CD14-positive monocyte (primary cell): ENCODE measurements at regions not wholly inside any gene's neighbourhood (a gene's known extent, or its start where the extent isn't known, plus 50 kb on each side); places are given as distances from the start of the nearest gene placed in this dataset.
A peak's percentile ranks its signal among the peaks of the same experiment; 100 is the strongest.

Experiments
- DNase-seq, 3 donors: peaks; one replicate each; pipeline ENCODE4 v3.0.0-alpha.2; 2011 to 2022
- H2AFZ ChIP-seq: 2 replicates; pipeline ENCODE4 v1.6.0; 2012; ENCODE audit warnings: mild to moderate bottlenecking, low read depth, low read length, inconsistent platforms; ENCODE audit not compliant: insufficient read depth, poor library complexity, severe bottlenecking
- H3K27ac ChIP-seq, 2 donors: 1 replicate in 1 of 2; 2 replicates in 1 of 2; pipeline ENCODE4 v1.5.1; 2012 to 2013; ENCODE audit warnings: low read length in 2 of 2, control low read depth in 1 of 2, inconsistent platforms in 1 of 2, low read depth in 1 of 2, mild to moderate bottlenecking in 1 of 2
- H3K27me3 ChIP-seq, 2 donors: one replicate each; pipeline versions ENCODE4 v1.6.0 to v1.6.1; 2011 to 2013; ENCODE audit warnings: low read length in 2 of 2; ENCODE audit not compliant: control insufficient read depth in 2 of 2, insufficient read depth in 2 of 2
- H3K36me3 ChIP-seq, 2 donors: replicated peaks in 1 of 2; 1 replicate in 1 of 2; 2 replicates in 1 of 2; pipeline versions ENCODE4 v1.5.1 to v1.6.1; 2012 to 2013; ENCODE audit warnings: low read length in 2 of 2, control low read depth in 1 of 2, inconsistent platforms in 1 of 2, mild to moderate bottlenecking in 1 of 2; ENCODE audit not compliant: insufficient read depth in 2 of 2, control insufficient read depth in 1 of 2
- H3K4me1 ChIP-seq, 2 donors: 1 replicate in 1 of 2; 2 replicates in 1 of 2; pipeline versions ENCODE4 v1.5.1 to v1.6.1; 2012 to 2013; ENCODE audit warnings: low read length in 2 of 2, control low read depth in 1 of 2, inconsistent platforms in 1 of 2, mild to moderate bottlenecking in 1 of 2, moderate library complexity in 1 of 2; ENCODE audit not compliant: insufficient read depth in 2 of 2, control insufficient read depth in 1 of 2
- H3K4me2 ChIP-seq: replicated peaks from 2 replicates; pipeline ENCODE3; 2012; ENCODE audit warnings: low read length, moderate library complexity, mild to moderate bottlenecking; ENCODE audit not compliant: poor library complexity, severe bottlenecking; ENCODE audit errors: extremely low read depth
- H3K4me3 ChIP-seq, 3 experiments: fragments of 200-600 bp in 1 of 3; sonication (generic) in 1 of 3; replicated peaks in 1 of 3; 1 replicate in 2 of 3; 2 replicates in 1 of 3; pipeline ENCODE4 v1.5.1; 2011 to 2013; ENCODE audit warnings: low read length in 3 of 3, mild to moderate bottlenecking in 3 of 3, control low read depth in 2 of 3, low read depth in 2 of 3, inconsistent platforms in 1 of 3, moderate library complexity in 1 of 3
- H3K79me2 ChIP-seq: 2 replicates; pipeline ENCODE4 v1.6.0; 2012; ENCODE audit warnings: mild to moderate bottlenecking, control low read depth, inconsistent platforms, low read length, moderate library complexity; ENCODE audit not compliant: insufficient read depth
- H3K9ac ChIP-seq: 2 replicates; pipeline ENCODE4 v1.6.0; 2017; ENCODE audit warnings: low read length, mild to moderate bottlenecking; ENCODE audit not compliant: insufficient read depth, poor library complexity, severe bottlenecking
- H3K9me3 ChIP-seq, 2 donors: replicated peaks in 1 of 2; 1 replicate in 1 of 2; 2 replicates in 1 of 2; pipeline versions ENCODE4 v1.5.1 to v1.6.1; 2012 to 2013; ENCODE audit warnings: low read length in 2 of 2, control low read depth in 1 of 2; ENCODE audit not compliant: control insufficient read depth in 1 of 2, insufficient read depth in 1 of 2
- H4K20me1 ChIP-seq: 2 replicates; pipeline ENCODE4 v1.6.0; 2012; ENCODE audit warnings: mild to moderate bottlenecking, low read length, control low read depth, moderate library complexity; ENCODE audit not compliant: insufficient read depth
- H3K27ac Mint-ChIP-seq, 7 donors: one replicate each; pipeline ENCODE4 v1.8.0; 2020; ENCODE audit warnings: mild to moderate bottlenecking in 7 of 7, mixed read lengths in 7 of 7, moderate library complexity in 6 of 7, inconsistent platforms in 2 of 7
- H3K27me3 Mint-ChIP-seq, 3 donors: one replicate each; pipeline ENCODE4 v1.8.0; 2021 to 2022; ENCODE audit warnings: low read depth in 3 of 3, mild to moderate bottlenecking in 3 of 3, mixed read lengths in 3 of 3, moderate library complexity in 3 of 3, inconsistent platforms in 1 of 3
- H3K36me3 Mint-ChIP-seq, 2 donors: one replicate each; pipeline ENCODE4 v1.8.0; 2020; ENCODE audit warnings: mixed read lengths in 2 of 2, inconsistent platforms in 1 of 2, mild to moderate bottlenecking in 1 of 2
- H3K4me1 Mint-ChIP-seq: one replicate; pipeline ENCODE4 v1.8.0; 2020; ENCODE audit warnings: mild to moderate bottlenecking, mixed read lengths
- H3K4me3 Mint-ChIP-seq, 2 donors: one replicate each; pipeline ENCODE4 v1.8.0; 2020; ENCODE audit warnings: mild to moderate bottlenecking in 2 of 2, mixed read lengths in 2 of 2, moderate library complexity in 1 of 2
- H3K9me3 Mint-ChIP-seq, 7 donors: one replicate each; pipeline ENCODE4 v1.8.0; 2020 to 2022; ENCODE audit warnings: mixed read lengths in 7 of 7, mild to moderate bottlenecking in 6 of 7, moderate library complexity in 6 of 7, inconsistent platforms in 2 of 7
- CTCF ChIP-seq: fragments of 200-600 bp; IDR thresholded peaks from one replicate; pipeline ENCODE4 v1.8.0; 2022; ENCODE audit warnings: antibody characterized with exemption, mild to moderate bottlenecking
- WGBS: methylation state at CpG from one replicate; pipeline ENCODE4 v1.1.5; 2013; ENCODE audit warnings: missing lambda C conversion rate; ENCODE audit not compliant: insufficient coverage; 5-methylcytosine and 5-hydroxymethylcytosine counted together
- intact Hi-C, 2 donors: fragments of 100-400 bp; cut with micrococcal nuclease; formaldehyde crosslinking; loops; one replicate each; pipeline versions ENCODE4 v1.15.0 to v1.15.1; 2023

- H3K9me3 Mint-ChIP-seq: peaks cover 0 to 4% (median 0%) of the 10 kb centered on the region in 7 donors
- intact Hi-C loops: no loop called here
- TF ChIP-seq CTCF: no peak
- no peak overlapping the region for H3K4me2 ChIP-seq
- H3K4me1 ChIP-seq: no peaks in the 10 kb centered on the region
- no peak for DNase-seq
- no peak overlapping the region for H3K27ac ChIP-seq
- no peaks in the 10 kb centered on the region for H3K27me3 ChIP-seq
- 100% methylated on average over 2 of the region's 2 CpGs for WGBS
- H3K27me3 Mint-ChIP-seq: peaks cover 0 to 2% (median 1%) of the 10 kb centered on the region in 3 donors
- no peaks in the 10 kb centered on the region for H3K79me2 ChIP-seq
- H3K4me3 Mint-ChIP-seq: no peak overlapping the region
- H3K4me3 ChIP-seq: no peak overlapping the region
- H3K9me3 ChIP-seq: no peaks in the 10 kb centered on the region
- H3K9ac ChIP-seq: no peak overlapping the region
- H4K20me1 ChIP-seq: no peaks in the 10 kb centered on the region
- H3K36me3 ChIP-seq: no peaks in the 10 kb centered on the region
- H3K4me1 Mint-ChIP-seq: no peaks in the 10 kb centered on the region
- H3K27ac Mint-ChIP-seq: no peak overlapping the region
- H3K36me3 Mint-ChIP-seq: no peaks in the 10 kb centered on the region
- H2AFZ ChIP-seq: no peak overlapping the region
Observed at GRCh38 chr1:67616394-67616985, 68.5 kb upstream of the GADD45A start.

- 67% methylated on average over 7 of the region's 14 CpGs for WGBS
- H2AFZ ChIP-seq: peak overlapping the region; percentile 20
Observed at GRCh38 chr1:67618285-67619018, 66.5 kb upstream of the GADD45A start.

More at GRCh38 chr1:67618285-67619018, 66.5 kb upstream of the GADD45A start:
- Histone ChIP-seq H3K9me3 (no peaks in the 10 kb centered on the region), H3K4me1 (no peaks in the 10 kb centered on the region), H4K20me1 (no peaks in the 10 kb centered on the region), H3K27me3 (no peaks in the 10 kb centered on the region), H3K4me3 (no peak overlapping the region), H3K79me2 (no peaks in the 10 kb centered on the region), H3K9ac (no peak overlapping the region), H3K27ac (no peak overlapping the region), H3K4me2 (no peak overlapping the region), H3K36me3 (no peaks in the 10 kb centered on the region)
- Mint-ChIP-seq H3K27ac (no peak overlapping the region), H3K4me1 (no peaks in the 10 kb centered on the region), H3K27me3 (peaks cover 0 to 2% (median 1%) of the 10 kb centered on the region in 3 donors), H3K36me3 (no peaks in the 10 kb centered on the region), H3K4me3 (no peak overlapping the region), H3K9me3 (peaks cover 0 to 4% (median 0%) of the 10 kb centered on the region in 7 donors)
- intact Hi-C loops: no loop called here
- DNase-seq: no peak
- no peak for TF ChIP-seq CTCF
